ENCODE measurements at regions not wholly inside any gene's neighbourhood (a gene's known extent, or its start where the extent isn't known, plus 50 kb on each side); places are given as distances from the start of the nearest gene placed in this dataset.

DNA sequence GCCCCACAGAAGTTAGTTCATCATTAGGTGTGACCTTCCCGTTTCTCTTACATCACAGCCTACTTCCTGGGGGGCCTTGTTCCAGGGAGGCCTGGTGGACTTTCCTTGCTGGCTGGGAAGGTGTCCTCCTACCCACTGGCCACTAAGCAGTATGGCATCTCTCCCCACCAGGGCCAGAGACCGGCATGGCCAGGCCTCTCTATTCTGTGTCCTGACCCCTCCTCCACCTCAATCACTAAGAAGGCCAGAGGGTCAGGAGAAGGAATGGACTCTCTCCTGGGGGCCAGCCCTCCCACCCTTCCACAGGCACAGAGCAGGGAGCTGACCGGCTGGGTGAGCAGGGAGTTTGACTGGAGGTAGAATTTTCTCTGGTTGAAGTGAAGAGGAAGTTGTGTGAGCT is 81.9 kb downstream of the PJA1 start:
- no peak for DNase-seq

DNA sequence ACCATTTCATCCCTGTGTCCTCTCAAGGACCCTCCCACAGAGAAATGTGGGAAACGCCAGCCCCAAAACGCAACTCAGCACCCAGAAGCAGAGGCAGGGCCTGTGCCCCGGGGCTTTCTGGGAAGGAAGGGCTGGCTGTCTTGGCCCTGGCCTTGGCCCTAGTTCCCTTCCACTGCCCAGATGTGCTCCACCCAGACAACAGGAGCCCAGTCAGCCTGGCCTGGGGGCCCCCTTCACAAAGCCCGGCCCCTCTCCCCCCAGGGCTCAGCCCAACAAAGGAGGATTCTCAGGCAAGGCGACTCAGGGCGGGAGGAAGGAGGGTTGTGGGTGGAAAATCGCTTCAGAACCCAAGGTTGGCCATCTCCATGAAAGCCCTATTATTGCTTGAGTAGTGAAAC is 82.5 kb downstream of the PJA1 start:
- no peak for DNase-seq

DNA sequence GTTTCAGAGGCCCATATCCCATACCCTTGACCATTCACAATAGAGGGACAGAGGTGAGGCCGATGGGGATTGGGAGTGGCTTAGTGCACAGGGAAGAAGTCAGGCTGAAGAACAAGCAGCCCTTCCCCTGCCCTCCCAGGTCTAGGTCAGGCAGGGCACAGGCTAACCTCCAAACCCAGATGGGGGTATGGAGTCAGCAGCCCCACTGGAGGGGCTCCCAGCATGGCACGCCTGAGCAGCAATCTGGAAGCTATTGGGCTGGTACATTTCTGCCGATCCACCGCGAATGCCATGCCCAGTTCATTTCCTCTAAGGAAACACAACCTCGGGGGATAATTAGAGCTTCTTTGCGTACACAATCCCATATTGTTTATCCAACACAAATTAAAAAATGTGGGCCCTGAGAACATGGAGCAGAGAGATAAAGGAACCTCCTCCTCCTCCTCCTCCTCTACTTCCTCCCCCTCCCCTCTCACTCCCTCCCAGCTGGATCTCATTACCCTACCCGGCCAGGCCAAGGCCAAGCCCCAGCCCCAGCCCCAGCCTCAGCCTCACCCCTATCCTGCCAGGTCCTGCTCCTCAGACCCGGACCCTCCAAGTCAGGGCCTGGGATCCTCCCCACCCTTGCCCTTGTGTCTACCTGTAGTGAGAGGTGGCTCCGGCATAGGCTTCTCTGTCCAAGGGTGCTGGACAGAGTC is 83.0 kb downstream of the PJA1 start:
- DNase-seq, result no peak

DNA sequence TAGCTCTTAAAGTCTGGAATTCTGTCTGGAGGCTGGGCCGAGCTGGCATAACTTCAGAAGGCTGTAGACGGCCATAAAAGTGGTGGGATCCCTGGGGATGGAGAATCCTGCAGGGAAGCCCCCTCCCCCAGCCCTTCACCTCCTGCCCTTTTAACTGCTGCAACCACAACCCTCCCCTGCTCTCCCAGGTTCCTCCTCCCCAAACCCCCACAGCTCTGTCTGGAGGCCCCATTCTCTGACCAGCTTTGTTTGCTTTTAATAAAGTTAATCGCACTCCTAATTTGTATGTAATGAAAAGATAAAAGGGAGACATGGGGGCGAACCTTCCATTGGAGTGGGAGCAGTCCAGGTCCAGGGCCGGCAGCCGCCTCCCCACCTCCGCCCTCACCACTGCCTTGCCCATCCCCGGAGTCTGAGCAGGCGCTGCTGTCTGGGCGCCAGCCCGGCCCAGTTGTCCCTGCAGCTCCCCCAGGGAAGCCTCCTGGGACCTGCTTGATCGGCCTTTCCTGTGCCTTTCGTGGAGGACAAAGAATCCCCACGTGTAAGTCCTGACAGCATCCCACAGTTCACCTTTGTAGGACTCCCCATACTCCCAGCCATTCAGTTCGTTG is 84.3 kb downstream of the PJA1 start:
- no peak for DNase-seq

DNA sequence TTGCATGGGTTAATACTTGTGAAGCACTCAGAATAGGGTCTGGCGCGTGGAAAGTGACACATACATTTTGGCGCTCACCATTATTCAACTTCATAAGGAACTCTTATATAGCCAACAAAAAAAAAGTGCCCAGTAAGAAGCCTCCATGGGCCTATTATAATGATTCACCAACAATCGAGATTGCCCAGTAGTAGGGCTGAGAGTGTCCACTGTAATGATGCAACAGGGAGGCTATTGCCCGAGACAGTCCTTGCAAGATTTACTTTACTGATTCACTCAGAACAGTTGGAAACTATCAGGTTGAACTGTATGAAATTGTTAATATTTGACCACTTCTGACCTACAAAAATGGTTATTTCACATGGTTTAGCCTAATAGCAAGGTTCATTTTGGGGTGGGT is 86.0 kb downstream of the PJA1 start:
- no peak for DNase-seq

DNA sequence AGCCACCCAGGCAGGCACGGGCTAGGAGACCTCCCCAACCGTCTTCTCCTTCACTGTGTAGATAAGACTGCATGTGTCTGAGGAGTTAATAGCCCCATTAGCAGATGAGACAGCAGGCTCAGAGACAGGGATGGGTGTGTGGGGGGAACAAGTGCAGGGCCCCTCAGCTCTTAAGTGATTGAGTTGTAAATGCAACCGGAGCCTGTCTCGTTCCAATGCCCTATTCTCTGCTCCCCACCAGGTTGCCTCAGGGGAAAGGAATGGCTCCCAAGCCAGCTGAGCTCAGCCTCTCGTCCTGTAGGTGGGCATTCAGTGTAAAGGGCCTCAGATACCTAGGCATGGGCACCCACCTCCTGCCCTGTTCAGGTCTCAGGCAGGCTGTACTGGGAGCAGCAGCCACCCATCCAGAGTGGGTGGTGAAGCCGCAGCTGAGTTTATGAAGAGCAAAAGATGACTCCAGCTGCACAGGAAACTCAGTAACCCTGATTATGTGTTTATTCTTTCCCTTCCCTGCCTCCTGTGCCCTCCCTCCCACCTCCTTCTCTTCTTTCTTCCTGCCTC is 87.3 kb downstream of the PJA1 start:
- DNase-seq, result no peak

DNA sequence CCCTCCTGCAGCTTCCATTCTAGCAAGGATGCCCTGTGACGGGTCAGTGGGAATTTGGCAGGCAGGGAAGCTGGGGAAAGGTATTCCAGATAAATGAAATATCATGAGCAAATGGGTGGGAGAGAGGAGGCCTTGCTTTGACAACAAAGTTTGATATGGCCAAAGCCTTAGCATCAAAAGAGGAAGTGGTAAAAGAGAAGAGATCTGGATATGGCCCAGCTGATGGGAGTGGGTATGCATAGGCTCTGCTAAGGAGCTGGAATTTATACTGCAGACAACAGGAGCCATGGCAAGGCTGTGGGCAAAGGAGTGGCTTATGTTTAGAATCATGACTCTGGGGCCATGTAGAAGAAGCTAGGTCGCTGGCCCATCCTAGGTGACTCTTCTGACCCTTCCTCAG is 89.2 kb downstream of the PJA1 start:
- DNase-seq, result no peak

DNA sequence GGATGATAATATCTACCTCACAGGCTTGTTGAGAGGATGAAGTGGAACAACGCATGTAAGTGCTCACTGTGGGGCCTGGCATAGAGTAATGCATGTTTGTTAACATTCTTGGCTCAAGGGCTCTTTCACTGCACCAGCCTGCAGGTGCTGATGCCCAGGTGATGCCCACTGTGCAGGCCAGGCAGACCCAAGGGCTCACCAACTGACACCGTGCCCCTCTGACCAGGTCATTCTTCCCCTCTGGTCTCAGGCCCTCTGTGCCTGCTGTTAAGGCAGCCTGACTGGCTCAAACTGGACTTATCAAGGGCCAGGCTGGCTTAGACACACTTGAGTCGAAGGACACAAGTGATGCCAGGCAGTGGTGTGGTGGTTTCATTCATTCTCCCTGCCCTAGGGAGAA is 90.5 kb downstream of the PJA1 start:
- no peak for DNase-seq

DNA sequence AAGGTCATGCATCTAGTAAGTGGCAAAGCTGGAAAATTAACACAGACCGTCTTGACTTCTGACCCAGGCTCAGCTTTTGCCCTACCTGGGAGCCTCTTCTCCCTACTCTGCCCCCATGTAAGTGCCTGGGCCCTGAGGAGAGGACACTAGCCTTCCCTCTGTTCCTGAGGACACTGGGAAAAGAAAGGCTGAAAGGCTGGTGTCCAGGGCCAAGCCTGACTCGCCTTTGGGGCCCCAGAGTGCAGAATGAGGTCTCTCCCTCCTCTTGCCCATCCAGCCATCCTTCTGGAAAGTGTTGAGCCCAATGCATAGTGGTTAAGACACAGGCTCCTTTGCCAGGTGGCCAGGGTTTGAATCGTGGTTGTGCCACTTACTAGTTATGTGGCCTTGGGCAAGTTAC is 91.5 kb downstream of the PJA1 start:
- no peak for DNase-seq

DNA sequence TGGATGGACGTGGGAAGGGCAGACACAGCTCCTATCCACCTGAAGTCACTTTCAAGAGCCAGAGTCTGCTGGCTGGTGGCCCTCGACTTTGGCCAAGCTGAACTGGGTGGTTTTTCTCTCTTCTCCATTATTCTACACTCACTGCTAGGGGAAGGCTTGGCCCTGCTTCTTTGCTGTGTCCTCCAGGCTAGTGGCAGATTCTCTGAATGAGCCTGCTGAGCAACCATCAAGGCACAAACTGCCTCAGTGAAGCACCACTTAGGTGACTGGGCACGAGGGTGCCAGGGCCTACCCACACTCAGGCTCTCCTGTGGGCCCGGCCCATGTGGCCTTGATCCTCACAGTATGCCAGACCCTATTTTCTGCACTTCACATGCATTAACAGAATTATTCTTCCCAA is 92.0 kb downstream of the PJA1 start:
- no peak for DNase-seq

DNA sequence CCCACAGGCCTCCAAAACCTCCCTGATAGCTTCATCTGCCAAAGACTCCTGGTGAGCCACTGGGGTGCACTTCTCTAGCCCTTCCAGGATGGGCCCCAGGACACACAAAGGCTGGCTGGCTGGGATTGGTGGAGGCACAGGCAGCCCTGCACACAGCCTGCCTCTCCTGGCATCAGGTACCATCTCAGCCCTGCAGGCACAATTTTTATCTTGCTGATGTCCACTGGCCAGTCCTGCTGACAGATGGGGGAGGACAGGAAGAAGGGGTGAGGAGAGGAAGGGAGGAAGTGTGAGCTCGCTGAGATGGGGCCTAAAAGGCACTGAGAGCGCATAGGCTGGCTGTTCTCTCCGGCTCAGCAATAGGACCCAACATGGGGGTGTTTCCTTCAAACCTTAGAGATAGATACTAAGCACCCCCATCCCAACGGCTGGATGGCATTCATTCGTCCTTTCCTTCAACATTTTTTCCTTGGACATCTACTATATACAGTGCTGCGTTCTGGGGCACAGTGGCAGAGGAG is 92.7 kb downstream of the PJA1 start:
- no peak for DNase-seq

DNA sequence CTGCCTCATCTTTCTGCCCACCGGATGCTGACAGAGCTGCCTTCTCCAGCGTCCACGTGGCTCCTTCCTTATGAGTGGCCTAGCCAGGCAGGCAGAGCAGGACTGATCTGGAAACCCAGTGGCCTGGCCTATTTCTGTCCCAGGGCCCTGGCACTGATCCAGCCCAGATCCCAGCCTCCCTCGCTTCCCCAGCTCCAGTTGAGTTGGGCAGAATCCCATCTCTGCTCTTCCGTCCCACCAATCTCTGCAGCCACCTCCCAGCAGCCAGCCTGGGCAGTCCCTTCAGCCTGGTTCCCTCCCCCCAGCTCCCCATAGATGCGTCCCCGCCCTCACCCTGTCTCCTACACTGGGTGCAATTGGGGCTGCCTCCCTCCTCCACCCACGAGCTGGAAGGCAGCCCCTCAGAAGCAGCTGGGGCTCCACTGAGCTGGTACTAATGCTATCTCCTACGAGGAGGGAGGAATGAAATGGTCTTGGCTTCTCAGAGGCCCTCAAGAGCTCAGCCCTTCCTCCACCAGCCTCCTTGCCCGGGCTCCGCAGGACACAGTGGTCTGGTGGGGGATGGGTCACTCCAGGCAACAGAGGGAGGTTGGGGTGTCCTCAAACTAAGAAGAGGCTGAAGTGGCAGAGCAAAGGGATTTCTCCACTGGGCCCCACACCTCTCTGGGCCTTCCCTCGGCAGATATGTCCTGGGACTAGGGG is 94.2 kb downstream of the PJA1 start:
- peak; percentile 70 for DNase-seq

DNA sequence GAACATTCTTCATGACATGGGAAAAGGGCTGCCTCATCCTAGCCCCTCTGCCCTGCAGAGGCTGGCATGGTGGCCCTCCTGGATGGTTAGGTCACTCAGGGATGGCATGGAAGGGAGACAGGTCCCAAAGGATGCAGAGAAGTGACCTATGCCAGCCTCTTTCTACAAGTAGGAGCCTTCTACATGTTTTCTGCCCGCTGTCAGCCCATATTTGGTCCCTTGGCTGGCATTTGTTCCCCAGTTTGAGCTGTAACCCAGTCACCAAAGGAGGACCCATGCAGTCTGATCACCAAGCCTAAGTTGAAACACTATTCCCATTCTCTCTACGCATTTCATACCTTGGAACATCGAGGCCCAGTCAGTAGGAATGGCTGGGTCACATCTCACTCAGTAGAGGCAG is 95.4 kb downstream of the PJA1 start:
- DNase-seq, result no peak

DNA sequence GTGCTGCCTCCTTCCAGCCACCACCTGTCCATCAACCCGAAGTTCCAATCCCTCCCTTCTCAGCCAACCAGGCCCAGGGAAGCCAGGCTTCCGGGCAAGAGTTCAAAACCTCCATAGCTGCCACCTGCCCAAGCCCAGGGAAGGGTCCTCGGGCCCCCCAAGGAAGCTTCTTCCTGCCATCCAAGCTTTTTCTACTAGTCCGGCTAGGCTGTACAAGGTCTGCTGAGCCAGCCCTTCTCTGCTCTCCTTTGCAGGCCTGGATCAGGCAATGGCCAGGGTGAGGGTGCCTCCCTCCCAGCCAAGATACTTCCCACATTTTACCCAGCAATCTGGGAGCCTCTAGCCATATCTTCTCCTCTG is 96.2 kb downstream of the PJA1 start:
- DNase-seq, result no peak

DNA sequence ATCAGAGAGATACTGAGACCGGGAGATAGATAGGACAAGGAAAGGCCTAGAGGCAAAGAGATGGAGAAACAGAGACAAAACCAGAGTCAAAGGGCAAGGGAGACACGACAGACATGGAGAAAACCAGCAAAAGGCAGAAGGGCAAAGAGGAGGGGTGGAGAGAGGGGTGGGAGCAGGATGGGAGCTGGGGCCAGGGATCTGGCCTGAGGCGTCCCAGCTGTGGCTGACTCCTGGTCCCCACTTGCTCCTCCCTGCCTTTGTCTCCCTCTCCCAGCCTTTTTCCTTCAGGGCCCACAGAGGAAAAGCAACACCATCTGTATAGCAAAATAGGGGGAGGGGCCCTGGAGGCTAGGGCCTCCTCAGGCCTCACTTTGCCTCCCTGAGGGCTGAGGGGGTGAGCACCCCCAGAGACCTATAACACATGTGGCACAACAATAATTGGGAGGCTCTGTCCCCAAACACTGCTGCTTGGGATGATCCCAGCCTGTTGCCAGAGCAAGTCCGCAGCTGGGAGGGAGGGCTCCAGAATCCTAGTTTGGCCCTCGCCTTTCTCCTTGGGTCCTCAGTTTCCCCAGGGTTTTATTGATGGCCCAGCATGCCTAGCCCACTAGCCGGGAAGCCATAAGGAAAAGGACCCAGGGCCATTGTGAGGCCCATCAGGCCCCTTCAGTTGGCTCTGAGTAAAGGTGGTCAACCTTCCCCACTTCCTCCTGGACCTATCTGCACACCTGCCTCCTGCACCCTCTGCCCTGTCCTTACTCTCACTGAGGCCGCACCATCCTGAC is 96.8 kb downstream of the PJA1 start:
- no peak for DNase-seq

DNA sequence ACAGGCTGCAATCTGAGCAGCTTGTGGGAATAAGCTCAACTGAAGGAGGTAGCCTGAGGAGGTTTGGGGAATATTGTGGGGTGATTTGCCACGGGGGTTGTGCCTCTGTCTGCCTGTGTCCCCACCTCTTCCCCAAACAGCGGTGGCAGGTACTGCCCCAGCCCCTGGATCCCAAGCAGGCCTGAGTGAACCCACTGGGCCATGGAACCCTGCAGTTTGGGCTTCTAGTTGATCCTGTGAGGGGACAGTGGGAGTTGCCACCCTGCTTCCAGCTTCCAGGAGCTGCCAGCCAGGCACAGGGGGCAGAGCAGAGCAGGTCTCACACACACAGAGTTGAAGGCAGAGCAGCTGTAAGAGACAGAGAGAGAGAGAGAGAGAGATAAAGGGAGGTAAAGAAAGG is 97.4 kb downstream of the PJA1 start:
- DNase-seq, result no peak

DNA sequence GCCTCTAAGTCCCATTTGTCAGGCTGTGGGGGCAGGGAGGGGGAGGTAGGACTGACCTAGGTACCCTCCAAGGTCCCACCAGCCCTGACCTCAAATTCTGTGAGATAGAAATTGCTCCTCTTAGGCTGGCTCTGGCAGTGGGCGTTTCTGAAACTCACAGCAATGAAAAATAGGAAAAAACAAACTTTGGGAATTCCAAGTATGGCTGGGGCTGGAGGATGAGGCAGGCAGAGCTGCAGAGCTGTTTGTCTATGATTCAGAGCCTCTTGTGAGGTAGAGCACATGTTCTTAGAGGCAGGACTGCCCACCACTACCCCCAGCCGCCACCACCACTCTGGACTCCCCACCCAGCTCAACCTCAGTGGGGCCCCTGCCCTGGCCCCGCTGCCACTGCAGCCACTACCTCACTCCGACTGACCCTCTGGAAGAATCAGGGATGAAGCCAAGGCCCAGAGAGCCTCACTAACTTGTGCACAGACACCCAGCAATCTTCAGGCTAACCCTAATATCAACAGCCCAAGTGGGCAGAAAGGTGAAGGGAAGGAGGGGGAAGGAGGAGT is 98.2 kb downstream of the PJA1 start:
- DNase-seq, result no peak

DNA sequence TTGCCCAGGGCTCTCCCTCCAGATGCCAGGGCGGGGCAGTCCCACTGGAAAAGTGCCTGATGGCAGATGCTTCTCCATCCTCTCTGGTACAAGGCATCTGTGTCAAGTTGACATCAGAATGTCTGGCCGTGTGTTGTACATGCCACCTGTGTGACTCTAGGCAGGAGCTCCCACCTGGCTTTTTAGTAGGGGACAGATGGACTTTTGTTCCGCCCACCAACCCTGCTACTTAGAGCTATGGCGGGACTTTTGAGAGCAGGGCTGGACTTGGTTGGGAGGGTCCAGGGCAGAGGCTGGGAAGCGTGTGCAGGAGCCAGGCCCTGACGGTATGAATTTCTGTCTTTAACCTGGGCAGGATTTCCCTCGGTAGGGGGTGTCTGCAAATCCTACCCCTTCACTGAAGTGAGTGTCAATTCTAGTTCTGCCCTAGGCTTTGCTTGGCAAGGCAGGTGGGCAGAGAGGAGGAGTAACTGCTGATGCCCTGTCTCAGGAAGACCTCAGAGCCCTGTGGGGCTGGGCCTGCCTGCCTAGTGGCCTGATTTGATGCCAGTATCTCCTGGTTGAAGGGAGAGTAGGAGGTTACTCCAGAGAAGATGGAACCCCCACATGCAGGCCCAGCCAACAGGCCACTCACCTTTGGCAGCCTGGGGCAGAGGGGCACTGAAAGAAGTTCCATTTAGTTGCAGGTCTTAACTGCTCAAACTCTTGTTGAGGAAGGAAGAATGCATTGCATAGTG is 99.1 kb downstream of the PJA1 start:
- DNase-seq, result no peak

DNA sequence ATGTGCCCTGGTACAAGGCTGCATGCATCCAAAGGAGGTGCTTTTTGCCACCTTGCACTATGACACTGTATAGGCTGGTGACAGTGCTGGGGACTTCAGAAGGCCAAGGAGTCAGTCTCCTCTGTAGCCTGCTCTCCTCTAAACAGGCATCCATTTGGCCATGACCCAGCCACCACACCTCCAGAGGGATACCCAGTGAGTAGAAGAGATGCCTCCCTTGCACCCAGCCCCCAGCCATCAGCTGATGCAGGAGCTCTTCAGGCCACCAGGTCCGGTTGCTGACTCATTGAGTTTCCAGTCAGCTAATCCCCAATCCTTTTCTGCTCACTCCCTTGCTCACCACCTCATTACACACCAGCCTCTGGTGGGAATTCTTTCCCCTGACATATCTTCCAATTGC is 99.8 kb downstream of the PJA1 start:
- DNase-seq, result no peak

DNA sequence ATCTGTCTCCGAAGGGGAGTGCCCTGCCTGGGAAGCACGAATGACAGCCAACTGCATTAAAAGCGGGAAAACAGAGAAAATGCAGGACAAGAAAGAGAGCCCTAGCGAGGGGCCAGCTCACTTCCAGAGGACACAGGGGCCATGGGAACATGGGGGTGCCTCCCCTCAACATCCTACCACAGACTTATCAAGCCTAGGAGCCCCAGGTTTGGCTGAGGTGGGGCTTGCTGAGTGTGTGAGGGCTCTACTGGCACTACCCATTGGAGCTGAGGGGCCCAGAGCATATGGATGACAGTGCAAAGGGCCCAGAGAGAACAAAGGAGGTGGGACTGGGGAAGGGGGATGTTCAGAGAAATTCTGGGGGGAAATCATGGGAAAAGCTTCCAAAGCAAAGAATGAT is 101.8 kb downstream of the PJA1 start:
- no peak for DNase-seq

DNA sequence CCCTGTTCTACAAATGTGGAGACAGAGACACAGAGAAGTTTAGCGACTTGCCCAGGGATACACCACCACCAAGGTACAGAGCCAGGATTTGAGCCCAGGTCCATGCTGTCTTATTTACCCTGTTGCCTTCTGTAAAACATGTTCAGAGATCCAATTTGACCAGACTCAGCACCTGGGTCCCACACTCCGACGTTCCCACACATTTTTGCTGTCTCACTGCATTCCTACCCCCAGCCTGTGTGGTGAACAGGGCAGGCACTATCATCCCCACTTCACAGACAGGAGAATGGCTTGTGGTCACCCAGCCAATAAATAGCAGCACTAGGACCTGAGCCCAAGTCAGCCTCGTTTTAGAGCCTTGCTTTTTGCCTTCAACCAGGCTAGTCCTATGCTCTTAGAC is 102.8 kb downstream of the PJA1 start:
- DNase-seq, result no peak

Data from femur (tissue), 1 donor.